ENCODE measurements at regions not wholly inside any gene's neighbourhood (a gene's known extent, or its start where the extent isn't known, plus 50 kb on each side); places are given as distances from the start of the nearest gene placed in this dataset.

DNA sequence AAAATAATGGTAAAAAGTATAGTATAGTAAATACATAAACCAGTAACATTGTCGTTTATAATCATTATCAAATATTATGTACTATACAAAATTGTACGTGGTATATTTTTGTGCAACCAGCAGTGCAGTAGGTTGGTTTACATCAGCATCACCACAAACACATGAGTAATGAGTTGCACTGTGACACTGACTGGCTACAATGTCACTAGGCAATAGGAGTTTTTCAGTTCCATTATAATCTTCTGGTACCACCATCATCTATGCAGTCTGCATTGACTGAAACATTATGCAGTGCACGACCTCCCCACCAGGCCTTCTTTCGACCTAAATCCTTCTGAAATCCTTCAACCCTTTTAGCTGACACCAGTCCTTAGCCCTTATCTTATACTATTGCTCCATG is 105.8 kb downstream of the SREK1 start:
- TF ChIP-seq SMC3 (IDR thresholded peaks at IDR 0.05; ENCODE audit: low read depth, low read length) = no peak
- TF ChIP-seq EZH2phosphoT487 (IDR thresholded peaks at IDR 0.05; ENCODE audit: borderline replicate concordance, low read depth) = no peak
- TF ChIP-seq, protein P1, sequence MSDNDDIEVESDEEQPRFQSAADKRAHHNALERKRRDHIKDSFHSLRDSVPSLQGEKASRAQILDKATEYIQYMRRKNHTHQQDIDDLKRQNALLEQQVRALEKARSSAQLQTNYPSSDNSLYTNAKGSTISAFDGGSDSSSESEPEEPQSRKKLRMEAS (IDR thresholded peaks at IDR 0.05; ENCODE audit: low read depth) = no peak
- no peak for TF ChIP-seq EP300 (IDR thresholded peaks at IDR 0.05; ENCODE audit: borderline replicate concordance in 1 of 2, low read depth in 1 of 2, low read length in 1 of 2)
